ENCODE measurements at regions not wholly inside any gene's neighbourhood (a gene's known extent, or its start where the extent isn't known, plus 50 kb on each side); places are given as distances from the start of the nearest gene placed in this dataset.

DNA sequence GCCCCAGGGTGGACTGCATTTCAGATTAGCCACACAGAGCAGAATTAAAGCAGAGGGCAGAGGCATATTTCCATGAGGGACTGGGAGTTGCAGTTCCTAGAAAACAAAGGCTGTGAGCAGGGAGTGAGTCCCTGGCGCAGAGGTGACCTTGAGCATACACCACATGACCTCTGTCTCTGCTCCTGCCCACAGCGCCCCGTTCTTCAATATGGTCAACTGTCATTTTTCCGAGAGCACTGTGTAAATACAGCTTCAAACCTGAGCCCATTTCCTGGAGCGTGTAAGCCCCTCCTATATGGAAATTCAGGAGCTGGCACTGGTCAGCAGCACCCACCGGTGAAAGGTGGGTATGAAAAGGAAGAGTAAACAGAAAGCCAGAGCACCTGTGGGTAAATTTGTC, 192.2 kb upstream of the PELI2 start:
- no peak for TF ChIP-seq POLR2A (IDR thresholded peaks at IDR 0.05)
- TF ChIP-seq EP300 (IDR thresholded peaks at IDR 0.05), result no peak
- TF ChIP-seq, protein P1, sequence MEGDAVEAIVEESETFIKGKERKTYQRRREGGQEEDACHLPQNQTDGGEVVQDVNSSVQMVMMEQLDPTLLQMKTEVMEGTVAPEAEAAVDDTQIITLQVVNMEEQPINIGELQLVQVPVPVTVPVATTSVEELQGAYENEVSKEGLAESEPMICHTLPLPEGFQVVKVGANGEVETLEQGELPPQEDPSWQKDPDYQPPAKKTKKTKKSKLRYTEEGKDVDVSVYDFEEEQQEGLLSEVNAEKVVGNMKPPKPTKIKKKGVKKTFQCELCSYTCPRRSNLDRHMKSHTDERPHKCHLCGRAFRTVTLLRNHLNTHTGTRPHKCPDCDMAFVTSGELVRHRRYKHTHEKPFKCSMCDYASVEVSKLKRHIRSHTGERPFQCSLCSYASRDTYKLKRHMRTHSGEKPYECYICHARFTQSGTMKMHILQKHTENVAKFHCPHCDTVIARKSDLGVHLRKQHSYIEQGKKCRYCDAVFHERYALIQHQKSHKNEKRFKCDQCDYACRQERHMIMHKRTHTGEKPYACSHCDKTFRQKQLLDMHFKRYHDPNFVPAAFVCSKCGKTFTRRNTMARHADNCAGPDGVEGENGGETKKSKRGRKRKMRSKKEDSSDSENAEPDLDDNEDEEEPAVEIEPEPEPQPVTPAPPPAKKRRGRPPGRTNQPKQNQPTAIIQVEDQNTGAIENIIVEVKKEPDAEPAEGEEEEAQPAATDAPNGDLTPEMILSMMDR (IDR thresholded peaks at IDR 0.05), result no peak

Measured in ovary (tissue), 3 donors.